NCI-H526 treated with DMSO at 0.1 percent for 48 hours (cell line): ENCODE measurements at regions not wholly inside any gene's neighbourhood (a gene's known extent, or its start where the extent isn't known, plus 50 kb on each side); places are given as distances from the start of the nearest gene placed in this dataset.
"Not testable (repeated sequence)": the region's sequence is repeated elsewhere in the genome, so short reads cannot be mapped to it uniquely, and the experiment has no call there.

Source experiments
- DNase-seq: peaks from one replicate; lab custom pipeline; 2025; lab: John Stamatoyannopoulos, UW

GRCh38 chr13:27327633-27328032 is 57.0 kb downstream of the RASL11A start:
- no peak for DNase-seq

- DNase-seq = no peak
Measured at GRCh38 chr13:27329210-27329609, 58.6 kb downstream of the RASL11A start.

DNA sequence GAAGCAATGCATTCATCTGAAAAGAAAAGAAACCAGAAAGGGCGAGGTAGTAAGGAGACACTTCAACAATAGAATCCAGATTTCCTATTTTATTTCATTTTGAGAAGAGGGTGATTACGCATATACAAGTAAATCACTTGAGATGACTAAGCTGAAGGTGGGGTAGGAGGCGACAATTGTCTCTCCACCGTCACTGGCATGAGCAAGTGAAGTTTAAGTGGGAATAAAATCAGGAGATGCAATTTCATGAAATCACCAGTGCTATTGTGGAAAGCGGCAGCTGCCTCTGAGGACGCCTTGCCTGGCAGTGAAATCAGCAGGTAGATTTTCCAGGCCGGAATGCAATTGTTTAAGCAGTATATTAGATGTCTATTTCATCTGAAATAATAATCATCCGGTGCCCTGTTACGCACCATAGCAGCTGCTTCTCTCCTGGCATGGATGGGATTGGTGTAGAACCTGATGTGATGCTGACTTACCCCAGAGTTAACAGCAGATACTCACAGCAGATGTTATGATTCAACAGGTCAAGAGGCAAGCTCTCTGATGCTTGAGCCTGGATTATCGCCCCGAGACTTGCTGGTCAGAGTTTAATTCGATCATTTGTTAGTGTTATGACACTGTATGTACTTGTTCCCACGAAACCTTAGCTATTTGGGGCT is 64.3 kb downstream of the RASL11A start:
- DNase-seq = no peak

DNA sequence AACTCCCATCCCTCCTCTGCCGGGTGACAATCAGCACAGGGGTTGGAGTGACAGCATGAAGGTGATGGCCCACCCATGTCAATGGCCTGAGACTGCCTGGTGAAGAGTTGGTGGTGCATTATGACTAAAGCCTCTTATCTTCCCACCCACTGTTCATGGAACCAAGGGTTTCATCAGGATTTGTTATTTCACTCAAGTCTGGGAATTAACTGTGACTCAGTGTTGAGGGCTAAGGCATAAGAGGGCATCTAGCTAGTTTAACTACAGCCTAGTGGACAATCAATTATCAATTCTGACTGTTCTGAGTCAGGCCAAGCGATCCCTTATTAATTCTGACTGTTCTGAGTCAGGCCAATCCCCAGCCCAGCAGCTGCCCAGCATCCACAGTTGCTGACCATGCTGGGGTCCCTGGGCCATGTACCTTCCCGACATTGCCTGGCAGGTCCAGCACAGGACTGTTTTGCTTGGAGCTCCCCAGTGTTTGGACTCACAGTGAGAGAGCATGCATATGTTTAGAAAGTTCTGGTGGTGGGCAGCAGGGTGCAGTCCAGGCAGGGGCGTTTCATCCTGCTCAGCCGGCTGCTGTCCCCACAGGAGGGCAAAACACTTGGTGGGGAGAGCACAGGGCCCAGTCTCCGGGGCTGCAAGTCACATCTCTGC is 65.5 kb downstream of the RASL11A start:
- no peak for DNase-seq

DNA sequence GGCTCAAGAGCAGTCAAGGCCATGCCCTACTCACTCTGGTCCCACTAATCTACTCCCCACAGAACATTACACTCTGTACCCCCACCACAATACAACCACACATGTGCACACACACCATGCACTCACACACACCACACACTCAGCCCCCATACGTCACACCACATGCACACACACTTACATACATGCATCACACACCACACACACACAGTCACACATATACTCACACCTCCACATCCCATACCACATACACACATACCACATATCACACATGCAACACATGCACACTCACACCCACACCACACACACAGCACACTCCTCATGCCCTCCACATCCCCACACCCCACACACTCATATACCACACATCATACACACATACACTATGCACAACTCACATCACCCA is 67.6 kb downstream of the RASL11A start:
- DNase-seq = no peak

- no peak for DNase-seq
Measured at GRCh38 chr13:27338816-27339215, 68.2 kb downstream of the RASL11A start.

GRCh38 chr13:27339299-27339698 is 68.7 kb downstream of the RASL11A start:
- peak; percentile 59 for DNase-seq

- no peak for DNase-seq
Measured at GRCh38 chr13:27341616-27342015, 71.0 kb downstream of the RASL11A start.

- DNase-seq = no peak
Measured at GRCh38 chr13:27347211-27347772, 76.7 kb downstream of the RASL11A start.

DNA sequence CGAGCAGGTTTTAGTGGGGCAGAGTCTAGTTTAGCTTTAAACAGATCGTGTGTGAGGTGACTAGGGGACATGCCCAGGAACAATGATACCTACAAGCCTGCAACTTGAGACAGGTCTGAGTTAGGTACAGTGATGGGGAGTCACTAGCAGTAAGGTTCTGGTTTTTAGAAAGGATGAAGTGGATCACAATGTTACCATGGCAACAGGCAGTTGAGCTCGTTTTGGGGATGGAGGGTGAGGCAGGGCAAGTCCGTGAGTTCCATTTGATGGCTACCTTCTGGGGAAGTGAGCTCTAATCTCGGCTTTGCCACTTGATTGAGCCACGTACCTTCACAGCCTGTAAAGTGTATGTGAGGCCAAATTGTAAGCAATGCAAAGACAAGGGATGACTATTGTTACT is 76.0 kb upstream of the GTF3A start:
- no peak for DNase-seq

DNA sequence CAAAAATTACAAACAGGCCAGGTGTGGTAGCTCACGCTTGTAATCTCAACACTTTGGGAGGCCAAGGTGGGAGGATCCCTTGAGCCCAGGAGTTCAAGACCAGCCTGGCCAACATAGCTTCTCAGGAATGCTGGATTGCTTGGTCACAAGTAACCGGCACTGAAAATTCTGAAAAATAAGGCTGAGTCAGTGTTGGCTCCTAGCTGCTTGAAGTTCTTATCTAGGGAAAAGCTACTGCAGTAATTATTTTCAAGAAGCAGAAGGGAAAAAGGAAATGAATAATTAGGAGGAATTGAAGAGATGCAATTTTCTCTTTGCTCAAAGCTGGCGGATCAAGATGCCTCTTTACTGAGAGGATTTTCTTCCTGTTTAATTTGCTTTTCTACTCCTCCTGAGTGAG is 75.0 kb upstream of the GTF3A start:
- DNase-seq = no peak

GRCh38 chr13:27350825-27351224 is 73.6 kb upstream of the GTF3A start:
- DNase-seq = not testable (repeated sequence)

DNA sequence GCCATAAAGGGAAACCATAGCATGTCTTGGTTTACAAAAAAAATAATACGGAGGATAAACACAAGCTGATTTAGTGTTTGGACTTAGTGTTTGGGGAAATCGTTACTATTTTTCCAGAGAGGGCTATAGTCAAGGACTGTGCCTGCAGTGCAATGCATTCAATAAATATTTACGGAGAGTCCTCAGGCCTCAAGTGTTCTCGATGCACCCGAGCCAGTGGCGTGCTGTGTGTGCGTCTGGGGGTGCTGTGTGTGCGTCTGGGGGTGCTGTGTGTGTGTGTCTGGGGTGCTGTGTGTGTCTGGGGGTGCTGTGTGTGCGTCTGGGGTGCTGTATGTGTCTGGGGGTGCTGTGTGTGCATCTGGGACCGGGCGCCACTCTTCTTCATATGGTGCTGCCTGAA is 71.7 kb upstream of the GTF3A start:
- DNase-seq = no peak

GRCh38 chr13:27353166-27353583 is 71.2 kb upstream of the GTF3A start:
- DNase-seq = no peak

- no peak for DNase-seq
Measured at GRCh38 chr13:27353708-27354107, 70.7 kb upstream of the GTF3A start.

- DNase-seq = no peak
Measured at GRCh38 chr13:27354379-27354778, 70.0 kb upstream of the GTF3A start.

DNA sequence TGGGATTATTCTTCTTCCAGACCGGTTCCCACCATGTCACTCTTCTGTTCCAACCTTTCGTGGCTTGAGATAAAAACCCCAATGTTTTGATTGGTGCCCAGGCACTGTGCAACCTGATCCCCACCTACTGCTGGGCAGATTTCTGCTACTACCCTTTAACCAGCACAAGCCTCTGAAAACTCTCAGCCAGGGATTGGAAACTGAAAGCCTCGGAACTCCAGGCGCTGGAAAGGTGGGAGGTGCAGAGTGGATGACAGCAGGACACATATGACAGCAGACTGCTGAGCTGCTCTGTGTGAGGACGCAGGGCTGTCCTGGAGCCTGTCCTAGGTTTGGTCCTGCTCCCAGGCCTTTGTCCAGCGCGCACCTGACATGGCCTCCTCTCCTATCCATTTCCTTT is 68.5 kb upstream of the GTF3A start:
- DNase-seq = no peak

DNA sequence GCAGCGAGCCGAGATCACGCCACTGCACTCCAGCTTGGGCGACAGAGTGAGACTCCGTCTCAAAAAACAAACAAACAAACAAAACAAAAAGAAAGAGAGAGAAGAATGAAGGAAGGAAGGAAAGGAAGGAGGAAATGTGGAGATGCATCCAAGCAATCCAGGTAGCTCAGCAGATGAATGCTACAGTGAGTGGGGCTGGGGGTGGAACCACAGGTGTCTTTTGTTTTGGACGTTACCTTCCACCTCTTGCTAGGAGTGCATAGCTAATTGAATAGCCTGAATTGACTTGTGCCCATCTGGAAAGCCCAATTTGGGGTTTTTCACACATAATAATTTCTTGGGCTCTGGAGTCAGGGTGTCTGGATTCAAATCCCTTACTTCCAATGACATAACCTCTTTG is 66.0 kb upstream of the GTF3A start:
- DNase-seq = no peak

DNA sequence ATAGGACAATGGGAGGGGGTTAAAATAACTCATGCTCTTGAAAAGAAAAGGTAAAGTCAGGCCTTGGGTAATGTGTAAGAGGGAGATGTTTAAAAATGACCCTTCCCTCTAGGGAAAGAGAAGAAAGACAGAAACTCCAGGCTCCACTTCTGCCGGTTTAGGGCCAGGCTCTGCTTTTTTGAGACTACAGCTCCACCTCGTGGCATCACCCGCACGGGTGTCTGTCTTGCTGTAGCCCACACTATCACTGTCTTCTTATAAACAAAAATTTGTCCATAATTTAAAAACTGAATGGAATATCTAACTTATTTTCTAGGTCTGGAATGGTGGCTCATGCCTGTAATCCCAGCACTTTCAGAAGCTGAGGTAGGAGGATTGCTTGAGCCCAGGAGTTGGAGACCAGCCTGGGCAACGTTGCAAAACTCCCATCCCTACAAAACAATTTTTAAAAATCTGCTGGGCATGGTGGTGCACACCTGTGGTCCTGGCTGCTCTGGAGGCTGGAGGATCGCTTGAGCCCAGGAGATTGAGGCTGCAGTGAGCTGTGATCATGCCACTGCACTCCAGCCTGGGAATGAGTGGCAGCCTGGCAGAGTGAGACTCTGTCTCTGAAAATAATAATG is 65.1 kb upstream of the GTF3A start:
- peak; percentile 54 for DNase-seq

GRCh38 chr13:27360562-27360961 is 63.9 kb upstream of the GTF3A start:
- DNase-seq = no peak

DNA sequence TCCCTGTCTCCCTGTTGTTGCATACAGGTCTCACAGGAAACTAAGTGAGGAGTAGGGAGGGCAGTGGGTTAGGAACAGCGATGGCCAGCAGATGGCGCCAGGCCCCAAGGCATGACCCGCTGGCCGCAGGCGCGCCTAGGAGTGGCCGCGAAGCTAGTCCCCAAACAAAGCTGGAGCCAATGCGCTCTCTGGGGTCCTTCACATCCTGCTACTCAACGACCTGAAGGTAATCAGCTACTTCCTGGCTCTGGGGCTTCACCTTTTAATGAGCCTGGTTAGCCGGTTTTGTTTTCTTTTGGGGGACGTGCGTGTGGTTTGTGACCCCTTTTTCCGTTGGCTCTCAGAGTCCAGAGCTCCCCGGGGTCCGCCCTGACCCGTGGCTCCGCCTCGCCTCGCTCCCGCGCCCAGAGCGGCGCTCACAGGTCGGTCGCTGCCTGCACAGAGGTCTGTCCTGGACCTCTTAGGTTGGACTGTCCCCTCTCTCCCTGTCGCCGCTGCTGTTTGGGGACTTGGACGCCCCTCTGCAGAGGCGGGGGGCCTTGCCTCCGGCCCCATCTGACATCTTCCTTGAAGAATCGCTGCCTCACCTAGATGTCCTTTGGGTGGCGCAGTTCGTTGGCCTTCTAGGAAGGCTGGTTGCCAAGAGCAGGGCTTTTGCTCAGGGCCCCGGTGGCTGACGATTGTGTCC is 62.2 kb upstream of the GTF3A start:
- peak; percentile 88 for DNase-seq

DNA sequence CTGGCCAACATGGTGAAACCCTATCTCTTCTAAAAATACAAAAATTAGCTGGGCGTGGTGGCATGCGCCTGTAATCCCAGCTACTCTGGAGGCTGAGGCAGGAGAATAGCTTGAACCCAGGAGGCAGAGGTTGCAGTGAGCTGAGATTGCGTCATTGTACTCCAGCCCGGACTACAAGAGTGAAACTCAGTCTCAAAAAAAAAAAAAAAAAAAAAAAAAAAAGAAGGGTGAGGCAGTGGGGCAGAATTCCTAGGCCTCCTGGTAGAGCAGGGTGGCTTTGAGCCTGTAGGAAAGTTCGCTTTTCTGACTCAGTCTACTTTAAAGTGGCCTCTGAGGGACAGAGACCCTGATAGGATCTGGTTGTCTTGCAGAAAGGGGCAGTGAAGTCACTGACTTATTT is 60.8 kb upstream of the GTF3A start:
- not testable (repeated sequence) for DNase-seq

GRCh38 chr13:27367570-27367969 is 56.8 kb upstream of the GTF3A start:
- no peak for DNase-seq
